ENCODE measurements at regions not wholly inside any gene's neighbourhood (a gene's known extent, or its start where the extent isn't known, plus 50 kb on each side); places are given as distances from the start of the nearest gene placed in this dataset.

GRCh38 chr10:55374060-55374459, 573.0 kb upstream of the PCDH15 start:
- Histone ChIP-seq H3K36me3 (ENCODE audit: control insufficient read depth in 3 of 3, insufficient read depth in 3 of 3, low read length in 3 of 3) (no peaks in the 10 kb centered on the region), H3K4me1 (ENCODE audit: control insufficient read depth in 3 of 3, insufficient read depth in 3 of 3, low read length in 3 of 3) (peaks cover 0 to 3% (median 0%) of the 10 kb centered on the region in 3 donors), H3K9me3 (ENCODE audit: control insufficient read depth in 3 of 3, low read length in 3 of 3) (no peaks in the 10 kb centered on the region), H3K9ac (ENCODE audit: low read depth in 1 of 3, low read length in 3 of 3) (no peak overlapping the region), H3K27ac (ENCODE audit: low read depth, low read length) (no peak overlapping the region), H3K27me3 (ENCODE audit: control insufficient read depth in 3 of 3, insufficient read depth in 3 of 3, low read length in 3 of 3) (no peaks in the 10 kb centered on the region), H3K4me3 (ENCODE audit: low read length in 3 of 3) (no peak overlapping the region)

GRCh38 chr10:55369670-55370420, 568.8 kb upstream of the PCDH15 start:
- Histone ChIP-seq H3K27me3 (ENCODE audit: control insufficient read depth in 3 of 3, insufficient read depth in 3 of 3, low read length in 3 of 3) (no peaks in the 10 kb centered on the region), H3K9ac (ENCODE audit: low read depth in 1 of 3, low read length in 3 of 3) (no peak overlapping the region), H3K9me3 (ENCODE audit: control insufficient read depth in 3 of 3, low read length in 3 of 3) (no peaks in the 10 kb centered on the region)

DNA sequence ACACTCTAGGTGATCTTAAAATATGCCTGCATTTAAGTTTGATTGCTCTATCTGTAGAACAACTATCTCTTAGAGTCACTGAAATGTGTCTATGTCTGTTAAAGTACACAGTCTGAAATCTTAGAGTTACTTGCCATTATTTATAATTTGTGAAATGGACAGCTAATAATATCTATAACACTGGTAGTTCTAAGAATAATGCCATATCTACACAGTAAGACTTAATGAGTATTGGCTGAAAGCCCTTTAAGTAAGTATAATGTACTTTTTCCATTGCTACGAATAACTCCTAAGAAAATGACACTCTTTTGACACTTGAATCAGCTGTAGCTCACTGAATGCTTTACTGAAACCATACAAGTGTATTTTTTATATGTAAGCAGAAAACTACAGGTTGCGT, 567.4 kb upstream of the PCDH15 start:
- H3K27ac ChIP-seq (ENCODE audit: low read depth, low read length): no peak overlapping the region
- H3K27me3 ChIP-seq (ENCODE audit: control insufficient read depth in 3 of 3, insufficient read depth in 3 of 3, low read length in 3 of 3): no peaks in the 10 kb centered on the region
- H3K36me3 ChIP-seq (ENCODE audit: control insufficient read depth in 3 of 3, insufficient read depth in 3 of 3, low read length in 3 of 3): no peaks in the 10 kb centered on the region
- no peaks in the 10 kb centered on the region for H3K9me3 ChIP-seq (ENCODE audit: control insufficient read depth in 3 of 3, low read length in 3 of 3)
- H3K4me3 ChIP-seq (ENCODE audit: low read length in 3 of 3): no peak overlapping the region
- no peaks in the 10 kb centered on the region for H3K4me1 ChIP-seq (ENCODE audit: control insufficient read depth in 3 of 3, insufficient read depth in 3 of 3, low read length in 3 of 3)
- H3K9ac ChIP-seq (ENCODE audit: low read depth in 1 of 3, low read length in 3 of 3): no peak overlapping the region

More at GRCh38 chr10:55369670-55370420, 568.8 kb upstream of the PCDH15 start:
- peaks cover 0 to 3% (median 0%) of the 10 kb centered on the region in 3 donors for H3K4me1 ChIP-seq (ENCODE audit: control insufficient read depth in 3 of 3, insufficient read depth in 3 of 3, low read length in 3 of 3)
- H3K36me3 ChIP-seq (ENCODE audit: control insufficient read depth in 3 of 3, insufficient read depth in 3 of 3, low read length in 3 of 3): no peaks in the 10 kb centered on the region
- no peak overlapping the region for H3K27ac ChIP-seq (ENCODE audit: low read depth, low read length)
- H3K4me3 ChIP-seq (ENCODE audit: low read length in 3 of 3): no peak overlapping the region

- Histone ChIP-seq H3K27me3 (ENCODE audit: control insufficient read depth in 3 of 3, insufficient read depth in 3 of 3, low read length in 3 of 3) (no peaks in the 10 kb centered on the region), H3K4me3 (ENCODE audit: low read length in 3 of 3) (no peak overlapping the region), H3K36me3 (ENCODE audit: control insufficient read depth in 3 of 3, insufficient read depth in 3 of 3, low read length in 3 of 3) (no peaks in the 10 kb centered on the region), H3K9ac (ENCODE audit: low read depth in 1 of 3, low read length in 3 of 3) (no peak overlapping the region), H3K27ac (ENCODE audit: low read depth, low read length) (no peak overlapping the region), H3K4me1 (ENCODE audit: control insufficient read depth in 3 of 3, insufficient read depth in 3 of 3, low read length in 3 of 3) (no peaks in the 10 kb centered on the region), H3K9me3 (ENCODE audit: control insufficient read depth in 3 of 3, low read length in 3 of 3) (no peaks in the 10 kb centered on the region)
Measured at GRCh38 chr10:55367555-55367954, 566.5 kb upstream of the PCDH15 start.

- Histone ChIP-seq H3K27ac (ENCODE audit: low read depth, low read length) (no peak overlapping the region), H3K9ac (ENCODE audit: low read depth in 1 of 3, low read length in 3 of 3) (no peak overlapping the region), H3K9me3 (ENCODE audit: control insufficient read depth in 3 of 3, low read length in 3 of 3) (no peaks in the 10 kb centered on the region), H3K27me3 (ENCODE audit: control insufficient read depth in 3 of 3, insufficient read depth in 3 of 3, low read length in 3 of 3) (no peaks in the 10 kb centered on the region), H3K4me1 (ENCODE audit: control insufficient read depth in 3 of 3, insufficient read depth in 3 of 3, low read length in 3 of 3) (no peaks in the 10 kb centered on the region), H3K4me3 (ENCODE audit: low read length in 3 of 3) (no peak overlapping the region), H3K36me3 (ENCODE audit: control insufficient read depth in 3 of 3, insufficient read depth in 3 of 3, low read length in 3 of 3) (no peaks in the 10 kb centered on the region)
Measured at GRCh38 chr10:55358539-55358938, 557.5 kb upstream of the PCDH15 start.

- no peak overlapping the region for H3K27ac ChIP-seq (ENCODE audit: low read depth, low read length)
- no peaks in the 10 kb centered on the region for H3K9me3 ChIP-seq (ENCODE audit: control insufficient read depth in 3 of 3, low read length in 3 of 3)
- no peaks in the 10 kb centered on the region for H3K36me3 ChIP-seq (ENCODE audit: control insufficient read depth in 3 of 3, insufficient read depth in 3 of 3, low read length in 3 of 3)
- H3K27me3 ChIP-seq (ENCODE audit: control insufficient read depth in 3 of 3, insufficient read depth in 3 of 3, low read length in 3 of 3): no peaks in the 10 kb centered on the region
- H3K4me3 ChIP-seq (ENCODE audit: low read length in 3 of 3): no peak overlapping the region
- H3K4me1 ChIP-seq (ENCODE audit: control insufficient read depth in 3 of 3, insufficient read depth in 3 of 3, low read length in 3 of 3): no peaks in the 10 kb centered on the region
- H3K9ac ChIP-seq (ENCODE audit: low read depth in 1 of 3, low read length in 3 of 3): no peak overlapping the region
Measured at GRCh38 chr10:55353414-55353813, 552.4 kb upstream of the PCDH15 start.

DNA sequence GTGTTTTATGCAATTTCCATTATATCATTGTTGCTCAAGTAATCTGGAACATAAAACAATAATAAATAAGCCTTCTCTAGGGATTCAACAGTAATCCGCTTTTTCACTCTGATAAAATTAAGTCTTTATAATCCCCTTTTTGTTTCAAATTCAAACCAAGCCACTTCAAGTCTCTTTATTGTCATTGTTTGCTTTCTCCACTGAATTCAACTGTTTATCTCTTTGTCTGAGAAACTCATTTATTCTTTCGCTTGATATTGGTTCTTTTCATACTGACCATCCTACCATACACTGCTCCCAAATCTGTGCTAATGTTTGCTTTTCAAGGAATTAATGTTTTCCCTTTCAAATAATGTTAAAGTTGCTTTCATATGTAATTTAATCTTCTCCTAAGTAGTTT, 550.4 kb upstream of the PCDH15 start:
- no peaks in the 10 kb centered on the region for H3K9me3 ChIP-seq (ENCODE audit: control insufficient read depth in 3 of 3, low read length in 3 of 3)
- no peaks in the 10 kb centered on the region for H3K27me3 ChIP-seq (ENCODE audit: control insufficient read depth in 3 of 3, insufficient read depth in 3 of 3, low read length in 3 of 3)
- no peaks in the 10 kb centered on the region for H3K4me1 ChIP-seq (ENCODE audit: control insufficient read depth in 3 of 3, insufficient read depth in 3 of 3, low read length in 3 of 3)
- no peaks in the 10 kb centered on the region for H3K36me3 ChIP-seq (ENCODE audit: control insufficient read depth in 3 of 3, insufficient read depth in 3 of 3, low read length in 3 of 3)
- H3K9ac ChIP-seq (ENCODE audit: low read depth in 1 of 3, low read length in 3 of 3): no peak overlapping the region
- no peak overlapping the region for H3K4me3 ChIP-seq (ENCODE audit: low read length in 3 of 3)
- H3K27ac ChIP-seq (ENCODE audit: low read depth, low read length): no peak overlapping the region

GRCh38 chr10:55348534-55348933, 547.5 kb upstream of the PCDH15 start:
- Histone ChIP-seq H3K9ac (ENCODE audit: low read depth in 1 of 3, low read length in 3 of 3) (no peak overlapping the region), H3K4me1 (ENCODE audit: control insufficient read depth in 3 of 3, insufficient read depth in 3 of 3, low read length in 3 of 3) (no peaks in the 10 kb centered on the region), H3K27ac (ENCODE audit: low read depth, low read length) (no peak overlapping the region), H3K4me3 (ENCODE audit: low read length in 3 of 3) (no peak overlapping the region), H3K36me3 (ENCODE audit: control insufficient read depth in 3 of 3, insufficient read depth in 3 of 3, low read length in 3 of 3) (no peaks in the 10 kb centered on the region), H3K27me3 (ENCODE audit: control insufficient read depth in 3 of 3, insufficient read depth in 3 of 3, low read length in 3 of 3) (no peaks in the 10 kb centered on the region), H3K9me3 (ENCODE audit: control insufficient read depth in 3 of 3, low read length in 3 of 3) (no peaks in the 10 kb centered on the region)

- Histone ChIP-seq H3K9me3 (ENCODE audit: control insufficient read depth in 3 of 3, low read length in 3 of 3) (no peaks in the 10 kb centered on the region), H3K36me3 (ENCODE audit: control insufficient read depth in 3 of 3, insufficient read depth in 3 of 3, low read length in 3 of 3) (no peaks in the 10 kb centered on the region), H3K4me1 (ENCODE audit: control insufficient read depth in 3 of 3, insufficient read depth in 3 of 3, low read length in 3 of 3) (no peaks in the 10 kb centered on the region), H3K9ac (ENCODE audit: low read depth in 1 of 3, low read length in 3 of 3) (no peak overlapping the region), H3K27ac (ENCODE audit: low read depth, low read length) (no peak overlapping the region), H3K27me3 (ENCODE audit: control insufficient read depth in 3 of 3, insufficient read depth in 3 of 3, low read length in 3 of 3) (no peaks in the 10 kb centered on the region), H3K4me3 (ENCODE audit: low read length in 3 of 3) (no peak overlapping the region)
Measured at GRCh38 chr10:55330486-55330885, 529.5 kb upstream of the PCDH15 start.

DNA sequence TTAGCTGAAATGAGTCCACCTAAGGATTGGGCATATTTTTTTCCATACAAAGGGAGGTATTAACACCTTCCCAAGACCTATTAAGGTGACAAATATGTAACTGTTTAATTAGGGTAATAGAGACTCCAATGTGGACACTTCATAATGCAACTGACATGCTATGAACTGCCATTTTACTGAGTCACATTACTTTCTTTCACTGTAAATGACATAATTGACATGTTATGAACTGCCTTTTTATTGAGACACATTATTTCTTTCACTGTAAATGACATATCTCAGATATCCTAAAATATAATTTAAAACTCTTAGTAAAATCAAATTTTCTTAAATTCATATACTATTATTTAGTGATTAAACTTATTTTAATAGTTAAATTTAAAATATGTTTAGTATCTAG, 528.8 kb upstream of the PCDH15 start:
- Histone ChIP-seq H3K27ac (ENCODE audit: low read depth, low read length) (no peak overlapping the region), H3K9me3 (ENCODE audit: control insufficient read depth in 3 of 3, low read length in 3 of 3) (no peaks in the 10 kb centered on the region), H3K27me3 (ENCODE audit: control insufficient read depth in 3 of 3, insufficient read depth in 3 of 3, low read length in 3 of 3) (no peaks in the 10 kb centered on the region), H3K4me3 (ENCODE audit: low read length in 3 of 3) (no peak overlapping the region), H3K4me1 (ENCODE audit: control insufficient read depth in 3 of 3, insufficient read depth in 3 of 3, low read length in 3 of 3) (no peaks in the 10 kb centered on the region), H3K36me3 (ENCODE audit: control insufficient read depth in 3 of 3, insufficient read depth in 3 of 3, low read length in 3 of 3) (no peaks in the 10 kb centered on the region), H3K9ac (ENCODE audit: low read depth in 1 of 3, low read length in 3 of 3) (no peak overlapping the region)

Measured in skeletal muscle tissue (tissue), 3 donors.